BJ (cell line): ENCODE measurements at regions not wholly inside any gene's neighbourhood (a gene's known extent, or its start where the extent isn't known, plus 50 kb on each side); places are given as distances from the start of the nearest gene placed in this dataset.
"Not testable (repeated sequence)": the region's sequence is repeated elsewhere in the genome, so short reads cannot be mapped to it uniquely, and the experiment has no call there.

Experiments used
- CTCF ChIA-PET: fragments of 350-600 bp; formaldehyde crosslinking; extraction: SDS; loops from one replicate; lab custom pipeline; 2021; ENCODE audit warnings: antibody characterized with exemption, inconsistent platforms; lab: Yijun Ruan, JAX
- POLR2A ChIA-PET: fragments of 300-600 bp; sonication (Branson Sonifier 250); formaldehyde crosslinking; extraction: SDS; loops from one replicate; lab custom pipeline; 2021; ENCODE audit warnings: antibody characterized with exemption; lab: Charles Lee
- DNase-seq: peaks from one replicate; pipeline ENCODE4 v3.0.0-alpha.2; 2011; ENCODE audit warnings: low read depth
- H3K27me3 ChIP-seq: 2 replicates; pipeline ENCODE4 v1.6.0; 2011; ENCODE audit warnings: low read length; ENCODE audit not compliant: control insufficient read depth, insufficient read depth
- H3K36me3 ChIP-seq: 2 replicates; pipeline ENCODE4 v1.5.1; 2011; ENCODE audit warnings: low read length; ENCODE audit not compliant: control insufficient read depth, insufficient read depth
- H3K4me3 ChIP-seq: 2 replicates; pipeline ENCODE4 v1.5.1; 2011; ENCODE audit warnings: low read depth, mild to moderate bottlenecking, control low read depth, low read length
- TF ChIP-seq, protein P1 (sequence below): IDR thresholded peaks from 2 replicates; pipeline ENCODE4 v1.5.1; 2011; ENCODE audit warnings: low read depth, mild to moderate bottlenecking, control low read depth, inconsistent platforms, low read length, moderate library complexity; ENCODE audit not compliant: insufficient read depth

DNA sequence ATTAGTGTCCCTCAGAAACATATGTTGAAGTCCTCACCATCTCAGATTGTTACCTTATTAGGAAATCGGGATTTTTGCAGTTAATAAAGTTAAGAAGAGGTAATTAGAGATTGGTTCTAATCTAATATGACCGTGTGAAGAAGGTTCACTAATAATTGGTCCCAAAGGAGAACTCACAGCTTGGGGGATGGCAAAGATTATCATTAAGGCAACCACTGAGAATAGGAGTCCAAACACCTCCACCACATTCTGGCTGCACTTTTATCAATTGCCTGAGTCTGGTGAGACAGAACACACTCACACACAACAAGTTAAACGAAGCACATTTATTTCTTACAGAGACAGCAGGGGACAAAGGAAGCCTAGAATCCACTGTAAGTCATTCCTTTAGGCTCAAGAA is 94.9 kb upstream of the PRDM9 start:
- TF ChIP-seq, protein P1, sequence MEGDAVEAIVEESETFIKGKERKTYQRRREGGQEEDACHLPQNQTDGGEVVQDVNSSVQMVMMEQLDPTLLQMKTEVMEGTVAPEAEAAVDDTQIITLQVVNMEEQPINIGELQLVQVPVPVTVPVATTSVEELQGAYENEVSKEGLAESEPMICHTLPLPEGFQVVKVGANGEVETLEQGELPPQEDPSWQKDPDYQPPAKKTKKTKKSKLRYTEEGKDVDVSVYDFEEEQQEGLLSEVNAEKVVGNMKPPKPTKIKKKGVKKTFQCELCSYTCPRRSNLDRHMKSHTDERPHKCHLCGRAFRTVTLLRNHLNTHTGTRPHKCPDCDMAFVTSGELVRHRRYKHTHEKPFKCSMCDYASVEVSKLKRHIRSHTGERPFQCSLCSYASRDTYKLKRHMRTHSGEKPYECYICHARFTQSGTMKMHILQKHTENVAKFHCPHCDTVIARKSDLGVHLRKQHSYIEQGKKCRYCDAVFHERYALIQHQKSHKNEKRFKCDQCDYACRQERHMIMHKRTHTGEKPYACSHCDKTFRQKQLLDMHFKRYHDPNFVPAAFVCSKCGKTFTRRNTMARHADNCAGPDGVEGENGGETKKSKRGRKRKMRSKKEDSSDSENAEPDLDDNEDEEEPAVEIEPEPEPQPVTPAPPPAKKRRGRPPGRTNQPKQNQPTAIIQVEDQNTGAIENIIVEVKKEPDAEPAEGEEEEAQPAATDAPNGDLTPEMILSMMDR = no peak
- Histone ChIP-seq H3K4me3 (no peak overlapping the region), H3K27me3 (no peaks in the 10 kb centered on the region), H3K36me3 (no peaks in the 10 kb centered on the region)
- DNase-seq = no peak
- ChIA-PET CTCF (no interaction called here), POLR2A (no interaction called here)

GRCh38 chr5:23411994-23412393 is 95.4 kb upstream of the PRDM9 start:
- ChIA-PET POLR2A (no interaction called here), CTCF (no interaction called here)
- TF ChIP-seq, protein P1 = no peak
- no peak overlapping the region for H3K4me3 ChIP-seq
- no peak for DNase-seq
- no peaks in the 10 kb centered on the region for H3K36me3 ChIP-seq
- H3K27me3 ChIP-seq = no peaks in the 10 kb centered on the region

- H3K4me3 ChIP-seq = no peak overlapping the region
- no peaks in the 10 kb centered on the region for H3K27me3 ChIP-seq
- DNase-seq = no peak
- TF ChIP-seq, protein P1 = no peak
- CTCF ChIA-PET = no interaction called here
- H3K36me3 ChIP-seq = no peaks in the 10 kb centered on the region
- POLR2A ChIA-PET = no interaction called here
Measured at GRCh38 chr5:23411200-23411599, 96.2 kb upstream of the PRDM9 start.

DNA sequence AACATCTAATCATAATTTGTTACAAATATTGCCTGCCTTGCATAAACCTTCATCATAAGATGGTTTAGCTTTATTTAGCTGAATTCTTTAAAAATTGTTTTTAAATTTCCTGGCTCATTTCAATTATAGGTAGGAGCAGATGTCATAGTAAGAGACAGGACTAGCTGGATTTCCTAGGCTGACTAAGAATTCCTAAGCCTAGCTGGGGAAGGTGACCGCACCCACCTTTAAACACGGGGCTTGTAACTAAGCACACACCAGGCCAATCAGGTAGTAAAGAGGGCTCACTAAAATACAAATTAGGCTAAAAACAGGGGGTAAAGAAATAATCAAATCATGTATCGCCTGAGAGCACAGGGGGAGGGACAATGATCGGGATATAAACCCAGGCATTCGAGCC is 96.6 kb upstream of the PRDM9 start:
- H3K4me3 ChIP-seq, CTCF ChIA-PET, H3K36me3 ChIP-seq, H3K27me3 ChIP-seq, DNase-seq, POLR2A ChIA-PET: not testable (repeated sequence)

DNA sequence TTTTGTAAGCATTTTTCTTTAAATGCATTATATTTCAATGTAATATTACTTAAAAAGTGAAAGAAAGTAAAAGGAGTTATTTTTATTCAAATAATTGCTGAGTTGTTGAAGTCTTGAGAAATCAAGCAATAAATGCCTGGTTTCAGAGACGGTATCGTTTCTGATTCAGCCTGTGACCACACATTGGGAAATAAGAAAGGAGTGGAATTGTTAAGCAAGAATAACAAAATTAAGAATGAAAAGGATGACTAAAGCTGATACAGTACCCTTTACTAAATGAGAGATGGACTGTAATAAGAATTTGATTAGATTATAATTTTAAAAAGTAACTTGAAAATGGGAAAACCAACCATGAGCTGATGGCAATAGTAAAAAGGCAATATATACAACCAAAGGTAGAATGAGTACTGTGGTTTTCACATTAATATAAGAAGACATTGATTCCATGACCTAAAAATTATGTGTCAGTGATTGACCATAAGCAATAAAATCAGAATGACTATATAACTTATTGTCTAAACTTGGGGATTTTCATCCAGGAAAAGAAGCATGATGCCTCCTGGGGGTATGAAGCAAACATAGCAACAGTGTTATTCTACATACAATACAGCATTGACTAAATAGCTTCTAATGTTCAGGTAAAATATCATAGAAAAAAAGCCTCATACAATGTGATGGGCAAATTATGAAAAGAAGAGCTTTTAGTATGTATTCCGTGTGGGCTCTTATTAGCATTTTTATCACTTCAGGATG is 101.9 kb upstream of the PRDM9 start:
- ChIA-PET POLR2A (no interaction called here), CTCF (no interaction called here)
- no peak for DNase-seq
- no peaks in the 10 kb centered on the region for H3K27me3 ChIP-seq
- H3K4me3 ChIP-seq = no peak overlapping the region
- no peaks in the 10 kb centered on the region for H3K36me3 ChIP-seq
- TF ChIP-seq, protein P1 = no peak

GRCh38 chr5:23402585-23402984 is 104.8 kb upstream of the PRDM9 start:
- no peak overlapping the region for H3K4me3 ChIP-seq
- TF ChIP-seq, protein P1 = no peak
- DNase-seq = no peak
- POLR2A ChIA-PET = no interaction called here
- CTCF ChIA-PET = no interaction called here
- H3K27me3 ChIP-seq = no peaks in the 10 kb centered on the region
- H3K36me3 ChIP-seq = no peaks in the 10 kb centered on the region
